Mesendoderm (in vitro differentiated cells): ENCODE measurements at regions not wholly inside any gene's neighbourhood (a gene's known extent, or its start where the extent isn't known, plus 50 kb on each side); places are given as distances from the start of the nearest gene placed in this dataset.
A peak's percentile ranks its signal among the peaks of the same experiment; 100 is the strongest.

Experiments
- DNase-seq: peaks from one replicate; pipeline ENCODE4 v3.0.0; 2013
- H2AK5ac ChIP-seq: 2 replicates; pipeline ENCODE4 v1.6.1; 2013; ENCODE audit warnings: low read length, inconsistent platforms
- H2BK120ac ChIP-seq: 2 replicates; pipeline ENCODE4 v1.6.1; 2013; ENCODE audit warnings: low read depth, mild to moderate bottlenecking, low read length, moderate library complexity, mixed read lengths
- H2BK15ac ChIP-seq: replicated peaks from 2 replicates; pipeline ENCODE4 v1.6.1; 2013; ENCODE audit warnings: low read depth, mild to moderate bottlenecking, moderate library complexity
- H2BK5ac ChIP-seq: 2 replicates; pipeline ENCODE4 v1.6.1; 2013; ENCODE audit warnings: low read length, inconsistent platforms
- H3K18ac ChIP-seq: 2 replicates; pipeline ENCODE4 v1.6.1; 2013; ENCODE audit warnings: mild to moderate bottlenecking, low read length, mixed read lengths
- H3K23ac ChIP-seq: one replicate; pipeline ENCODE4 v1.6.1; 2013; ENCODE audit warnings: low read length
- H3K27ac ChIP-seq: 2 replicates; pipeline ENCODE4 v1.5.1; 2013; ENCODE audit warnings: low read depth, mild to moderate bottlenecking, inconsistent platforms, low read length, moderate library complexity
- H3K27me3 ChIP-seq: 2 replicates; pipeline ENCODE4 v1.6.1; 2013; ENCODE audit warnings: low read length, control low read depth, mild to moderate bottlenecking, inconsistent platforms; ENCODE audit not compliant: insufficient read depth, poor library complexity
- H3K36me3 ChIP-seq: 2 replicates; pipeline ENCODE4 v1.6.1; 2013; ENCODE audit warnings: low read length, inconsistent platforms; ENCODE audit not compliant: control insufficient read depth, insufficient read depth
- H3K4ac ChIP-seq: one replicate; pipeline ENCODE4 v1.6.1; 2013; ENCODE audit warnings: low read depth, mild to moderate bottlenecking, low read length, moderate library complexity
- H3K4me1 ChIP-seq: 2 replicates; pipeline ENCODE4 v1.6.1; 2013; ENCODE audit warnings: low read depth, low read length, inconsistent platforms; ENCODE audit not compliant: control insufficient read depth
- H3K4me2 ChIP-seq: 2 replicates; pipeline ENCODE4 v1.6.1; 2013; ENCODE audit warnings: low read length
- H3K4me3 ChIP-seq: 2 replicates; pipeline ENCODE4 v1.5.1; 2013; ENCODE audit warnings: mild to moderate bottlenecking, low read length
- H3K56ac ChIP-seq: one replicate; pipeline ENCODE4 v1.6.1; 2013; ENCODE audit warnings: low read length
- H3K79me1 ChIP-seq: 2 replicates; pipeline ENCODE4 v1.6.1; 2013; ENCODE audit warnings: low read length, inconsistent platforms
- H3K79me2 ChIP-seq: 2 replicates; pipeline ENCODE4 v1.6.1; 2013; ENCODE audit warnings: mild to moderate bottlenecking, low read length; ENCODE audit not compliant: control insufficient read depth, insufficient read depth
- H3K9ac ChIP-seq: 2 replicates; pipeline ENCODE4 v1.6.1; 2013; ENCODE audit warnings: low read length, inconsistent platforms
- H4K5ac ChIP-seq: one replicate; pipeline ENCODE4 v1.6.1; 2013; ENCODE audit warnings: low read length
- H4K8ac ChIP-seq: one replicate; pipeline ENCODE4 v1.6.1; 2013; ENCODE audit warnings: low read depth, mild to moderate bottlenecking, control low read depth, low read length, moderate library complexity
- WGBS: extraction: QIAGEN DNeasy Blood & Tissue Kit; methylation state at CpG from one replicate; pipeline ENCODE4 v1.1.7; 2013; ENCODE audit warnings: low lambda C conversion rate, missing lambda C conversion rate; ENCODE audit not compliant: insufficient coverage; ENCODE audit errors: extremely low coverage; 5-methylcytosine and 5-hydroxymethylcytosine counted together

- no CpG with 5 or more reads among the region's 7 CpGs for WGBS
These were observed 551.7 kb upstream of the POT1 start for GRCh38 chr7:125481323-125481722.

DNA sequence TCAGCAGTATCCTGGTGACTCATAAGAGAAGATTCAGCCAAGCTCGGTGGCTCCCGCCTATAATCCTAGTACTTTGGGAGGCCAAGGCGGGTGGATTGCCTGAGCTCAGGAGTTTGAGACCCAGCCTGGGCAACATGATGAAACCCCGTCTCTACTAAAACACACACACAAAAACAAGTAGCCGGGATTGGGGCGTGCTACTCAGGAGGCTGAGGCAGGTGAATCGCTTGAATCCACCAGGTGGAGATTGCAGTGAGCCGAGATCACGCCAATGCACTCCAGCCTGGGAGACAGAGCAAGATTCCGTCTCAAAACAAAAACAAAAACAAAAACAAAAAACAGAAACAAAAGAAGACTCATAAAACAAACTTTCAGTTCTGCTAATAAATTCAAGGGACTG, 551.1 kb upstream of the POT1 start:
- H2BK15ac ChIP-seq = no peak overlapping the region
- H3K56ac ChIP-seq = no peak overlapping the region
- H2AK5ac ChIP-seq = no peak overlapping the region
- H3K79me1 ChIP-seq = no peaks in the 10 kb centered on the region
- no peaks in the 10 kb centered on the region for H3K36me3 ChIP-seq
- H3K4me1 ChIP-seq = no peaks in the 10 kb centered on the region
- H3K23ac ChIP-seq = no peak overlapping the region
- H3K4me3 ChIP-seq = no peak overlapping the region
- H4K5ac ChIP-seq = no peak overlapping the region
- DNase-seq = peak; percentile 9
- H3K27me3 ChIP-seq = no peaks in the 10 kb centered on the region
- H3K4ac ChIP-seq = no peak overlapping the region
- no peaks in the 10 kb centered on the region for H3K79me2 ChIP-seq
- no peak overlapping the region for H3K18ac ChIP-seq
- H3K27ac ChIP-seq = no peak overlapping the region
- no peak overlapping the region for H3K4me2 ChIP-seq
- no peak overlapping the region for H2BK120ac ChIP-seq
- no CpG with 5 or more reads among the region's 10 CpGs for WGBS
- no peak overlapping the region for H4K8ac ChIP-seq
- H3K9ac ChIP-seq = no peak overlapping the region
- no peak overlapping the region for H2BK5ac ChIP-seq

More at GRCh38 chr7:125481323-125481722, 551.7 kb upstream of the POT1 start:
- DNase-seq = peak; percentile 5
- no peak overlapping the region for H2BK15ac ChIP-seq
- H2AK5ac ChIP-seq = no peak overlapping the region
- H3K27ac ChIP-seq = no peak overlapping the region
- H3K27me3 ChIP-seq = no peaks in the 10 kb centered on the region
- H3K36me3 ChIP-seq = no peaks in the 10 kb centered on the region
- no peak overlapping the region for H4K5ac ChIP-seq
- H3K56ac ChIP-seq = no peak overlapping the region
- no peaks in the 10 kb centered on the region for H3K79me1 ChIP-seq
- no peak overlapping the region for H3K9ac ChIP-seq
- H2BK5ac ChIP-seq = no peak overlapping the region
- no peak overlapping the region for H2BK120ac ChIP-seq
- H4K8ac ChIP-seq = no peak overlapping the region
- no peak overlapping the region for H3K4me2 ChIP-seq
- no peak overlapping the region for H3K4me3 ChIP-seq
- H3K4ac ChIP-seq = no peak overlapping the region
- H3K79me2 ChIP-seq = no peaks in the 10 kb centered on the region
- no peak overlapping the region for H3K18ac ChIP-seq
- no peaks in the 10 kb centered on the region for H3K4me1 ChIP-seq
- H3K23ac ChIP-seq = no peak overlapping the region

DNA sequence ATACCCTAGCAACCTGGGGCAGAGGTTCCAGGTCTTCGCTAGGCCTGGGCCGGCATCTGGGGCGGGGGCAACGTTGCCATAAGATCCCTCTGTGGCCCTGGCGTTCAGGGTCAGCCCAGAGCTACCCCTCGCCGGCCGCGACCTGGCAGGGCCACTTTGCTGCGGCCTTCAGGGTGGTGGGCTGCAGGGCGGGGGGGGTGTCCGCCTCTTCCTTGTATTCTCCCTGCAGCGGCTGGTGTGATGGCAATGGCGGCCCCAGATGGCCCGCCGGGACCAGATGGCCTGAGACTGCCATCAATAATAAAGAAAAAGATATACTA, 539.2 kb upstream of the POT1 start:
- no peak overlapping the region for H2BK120ac ChIP-seq
- H3K4me2 ChIP-seq = no peak overlapping the region
- H3K56ac ChIP-seq = no peak overlapping the region
- H3K18ac ChIP-seq = no peak overlapping the region
- no peak overlapping the region for H3K4ac ChIP-seq
- no peak overlapping the region for H3K23ac ChIP-seq
- H4K8ac ChIP-seq = no peak overlapping the region
- no peaks in the 10 kb centered on the region for H3K36me3 ChIP-seq
- H3K27me3 ChIP-seq = no peaks in the 10 kb centered on the region
- no peaks in the 10 kb centered on the region for H3K4me1 ChIP-seq
- H3K79me1 ChIP-seq = no peaks in the 10 kb centered on the region
- WGBS = no CpG with 5 or more reads among the region's 16 CpGs
- no peak overlapping the region for H3K27ac ChIP-seq
- no peaks in the 10 kb centered on the region for H3K79me2 ChIP-seq
- no peak overlapping the region for H4K5ac ChIP-seq
- no peak overlapping the region for H2BK15ac ChIP-seq
- H2AK5ac ChIP-seq = no peak overlapping the region
- no peak for DNase-seq
- H3K4me3 ChIP-seq = no peak overlapping the region
- no peak overlapping the region for H2BK5ac ChIP-seq
- no peak overlapping the region for H3K9ac ChIP-seq

GRCh38 chr7:125467996-125468854, 538.6 kb upstream of the POT1 start:
- no peak overlapping the region for H3K4me3 ChIP-seq
- no peak for DNase-seq
- no peak overlapping the region for H3K4ac ChIP-seq
- H2BK120ac ChIP-seq = no peak overlapping the region
- H3K79me1 ChIP-seq = no peaks in the 10 kb centered on the region
- H3K9ac ChIP-seq = no peak overlapping the region
- no CpG with 5 or more reads among the region's 17 CpGs for WGBS
- no peak overlapping the region for H4K8ac ChIP-seq
- no peak overlapping the region for H2AK5ac ChIP-seq
- H2BK5ac ChIP-seq = no peak overlapping the region
- no peak overlapping the region for H3K18ac ChIP-seq
- no peaks in the 10 kb centered on the region for H3K4me1 ChIP-seq
- no peak overlapping the region for H3K4me2 ChIP-seq
- H3K27ac ChIP-seq = no peak overlapping the region
- no peak overlapping the region for H3K56ac ChIP-seq
- no peak overlapping the region for H2BK15ac ChIP-seq
- no peaks in the 10 kb centered on the region for H3K79me2 ChIP-seq
- no peaks in the 10 kb centered on the region for H3K36me3 ChIP-seq
- H4K5ac ChIP-seq = no peak overlapping the region
- H3K23ac ChIP-seq = no peak overlapping the region
- no peaks in the 10 kb centered on the region for H3K27me3 ChIP-seq

GRCh38 chr7:125465527-125465926, 535.9 kb upstream of the POT1 start:
- Histone ChIP-seq H3K18ac (no peak overlapping the region), H2BK120ac (no peak overlapping the region), H3K4ac (no peak overlapping the region), H3K79me1 (no peaks in the 10 kb centered on the region), H3K56ac (no peak overlapping the region), H2BK15ac (no peak overlapping the region), H3K4me1 (no peaks in the 10 kb centered on the region), H3K4me3 (no peak overlapping the region), H3K9ac (no peak overlapping the region), H4K8ac (no peak overlapping the region), H3K27ac (no peak overlapping the region), H3K79me2 (no peaks in the 10 kb centered on the region), H2BK5ac (no peak overlapping the region), H3K36me3 (no peaks in the 10 kb centered on the region), H3K27me3 (no peaks in the 10 kb centered on the region), H3K23ac (no peak overlapping the region), H4K5ac (no peak overlapping the region), H3K4me2 (no peak overlapping the region), H2AK5ac (no peak overlapping the region)
- whole genome bisulfite sequencing = no CpG with 5 or more reads among the region's 3 CpGs
- no peak for DNase-seq

GRCh38 chr7:125462615-125463014, 533.0 kb upstream of the POT1 start:
- H2BK15ac ChIP-seq = no peak overlapping the region
- H3K23ac ChIP-seq = no peak overlapping the region
- no peak overlapping the region for H3K4ac ChIP-seq
- no peaks in the 10 kb centered on the region for H3K27me3 ChIP-seq
- no peak overlapping the region for H3K4me2 ChIP-seq
- H3K18ac ChIP-seq = no peak overlapping the region
- H3K9ac ChIP-seq = no peak overlapping the region
- H2BK5ac ChIP-seq = no peak overlapping the region
- H2BK120ac ChIP-seq = no peak overlapping the region
- H3K79me1 ChIP-seq = no peaks in the 10 kb centered on the region
- no peaks in the 10 kb centered on the region for H3K36me3 ChIP-seq
- H4K5ac ChIP-seq = no peak overlapping the region
- H3K27ac ChIP-seq = no peak overlapping the region
- H2AK5ac ChIP-seq = no peak overlapping the region
- H3K56ac ChIP-seq = no peak overlapping the region
- no peaks in the 10 kb centered on the region for H3K79me2 ChIP-seq
- H3K4me1 ChIP-seq = no peaks in the 10 kb centered on the region
- no peak overlapping the region for H3K4me3 ChIP-seq
- 100% methylated on average over 2 of the region's 2 CpGs for WGBS
- H4K8ac ChIP-seq = no peak overlapping the region
- DNase-seq = no peak
